ENCODE measurements at regions not wholly inside any gene's neighbourhood (a gene's known extent, or its start where the extent isn't known, plus 50 kb on each side); places are given as distances from the start of the nearest gene placed in this dataset.

DNA sequence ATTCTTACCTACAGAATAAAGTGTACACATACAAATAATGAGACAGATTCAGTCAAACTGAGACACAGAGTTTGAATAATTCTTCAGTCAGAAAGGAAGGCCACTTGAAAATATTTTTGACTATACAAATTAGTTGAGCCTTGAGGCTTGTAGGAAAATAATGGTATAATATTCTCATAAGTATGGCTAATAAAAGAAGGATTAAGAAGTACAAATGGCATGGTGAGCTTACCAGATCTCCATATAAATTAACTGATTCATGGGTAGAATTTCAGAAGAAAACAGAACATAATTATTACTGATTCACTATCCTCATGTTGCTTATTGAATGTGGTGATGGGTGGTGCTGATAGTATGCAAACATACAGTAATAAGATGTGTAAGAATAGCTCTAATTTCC is 401.1 kb downstream of the PCDH18 start:
- no peaks in the 10 kb centered on the region for H3K36me3 ChIP-seq (ENCODE audit: insufficient read depth, low read length)
- H3K27ac ChIP-seq (ENCODE audit: low read depth, low read length, poor library complexity, severe bottlenecking) = no peak overlapping the region
- H3K9ac ChIP-seq (ENCODE audit: low read length) = no peak overlapping the region
- H4K20me1 ChIP-seq (ENCODE audit: insufficient read depth, low read length) = no peaks in the 10 kb centered on the region
- no peaks in the 10 kb centered on the region for H3K9me3 ChIP-seq (ENCODE audit: low read length)
- no peak overlapping the region for H3K4me3 ChIP-seq (ENCODE audit: low read depth, low read length, poor library complexity, severe bottlenecking)
- no peaks in the 10 kb centered on the region for H3K4me1 ChIP-seq (ENCODE audit: insufficient read depth, low read length, severe bottlenecking)
- no peaks in the 10 kb centered on the region for H3K27me3 ChIP-seq (ENCODE audit: insufficient read depth, low read length)
- H3K4me2 ChIP-seq (ENCODE audit: low read length) = no peak overlapping the region
- H3F3A ChIP-seq (ENCODE audit: insufficient read depth, low read length) = no peaks in the 10 kb centered on the region
- H3K79me2 ChIP-seq (ENCODE audit: insufficient read depth, low read length) = no peaks in the 10 kb centered on the region
- H3K9me2 ChIP-seq (ENCODE audit: low read depth, low read length) = no peaks in the 10 kb centered on the region
- no peak for TF ChIP-seq EZH2 (IDR thresholded peaks at IDR 0.05; ENCODE audit: borderline replicate concordance, low read length)
- TF ChIP-seq, protein P1, sequence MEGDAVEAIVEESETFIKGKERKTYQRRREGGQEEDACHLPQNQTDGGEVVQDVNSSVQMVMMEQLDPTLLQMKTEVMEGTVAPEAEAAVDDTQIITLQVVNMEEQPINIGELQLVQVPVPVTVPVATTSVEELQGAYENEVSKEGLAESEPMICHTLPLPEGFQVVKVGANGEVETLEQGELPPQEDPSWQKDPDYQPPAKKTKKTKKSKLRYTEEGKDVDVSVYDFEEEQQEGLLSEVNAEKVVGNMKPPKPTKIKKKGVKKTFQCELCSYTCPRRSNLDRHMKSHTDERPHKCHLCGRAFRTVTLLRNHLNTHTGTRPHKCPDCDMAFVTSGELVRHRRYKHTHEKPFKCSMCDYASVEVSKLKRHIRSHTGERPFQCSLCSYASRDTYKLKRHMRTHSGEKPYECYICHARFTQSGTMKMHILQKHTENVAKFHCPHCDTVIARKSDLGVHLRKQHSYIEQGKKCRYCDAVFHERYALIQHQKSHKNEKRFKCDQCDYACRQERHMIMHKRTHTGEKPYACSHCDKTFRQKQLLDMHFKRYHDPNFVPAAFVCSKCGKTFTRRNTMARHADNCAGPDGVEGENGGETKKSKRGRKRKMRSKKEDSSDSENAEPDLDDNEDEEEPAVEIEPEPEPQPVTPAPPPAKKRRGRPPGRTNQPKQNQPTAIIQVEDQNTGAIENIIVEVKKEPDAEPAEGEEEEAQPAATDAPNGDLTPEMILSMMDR (IDR thresholded peaks at IDR 0.05; ENCODE audit: low read length) = no peak
- H2AFZ ChIP-seq (ENCODE audit: low read length) = no peak overlapping the region

DNA sequence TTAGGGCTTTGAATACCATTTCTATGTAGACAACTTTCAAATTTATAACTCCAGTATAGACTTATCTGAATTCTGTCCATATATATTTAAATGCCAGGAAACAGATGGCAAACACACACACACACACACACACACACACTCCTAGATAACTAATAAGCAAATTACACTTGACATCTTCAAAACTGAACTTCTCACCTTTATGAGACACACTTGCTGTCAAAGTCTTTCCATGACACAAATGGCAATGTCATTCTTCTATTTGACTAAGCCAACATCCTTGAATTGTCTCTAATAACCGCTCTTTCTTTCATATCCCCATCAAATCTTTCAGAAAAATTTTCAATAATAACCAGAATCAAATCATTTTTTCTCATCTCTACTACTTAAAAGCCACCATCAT is 402.4 kb downstream of the PCDH18 start:
- Histone ChIP-seq H3K9me2 (ENCODE audit: low read depth, low read length) (no peaks in the 10 kb centered on the region), H3K4me3 (ENCODE audit: low read depth, low read length, poor library complexity, severe bottlenecking) (no peak overlapping the region), H3F3A (ENCODE audit: insufficient read depth, low read length) (no peaks in the 10 kb centered on the region), H3K27me3 (ENCODE audit: insufficient read depth, low read length) (no peaks in the 10 kb centered on the region), H3K9ac (ENCODE audit: low read length) (no peak overlapping the region), H4K20me1 (ENCODE audit: insufficient read depth, low read length) (no peaks in the 10 kb centered on the region), H2AFZ (ENCODE audit: low read length) (no peak overlapping the region), H3K4me2 (ENCODE audit: low read length) (no peak overlapping the region), H3K79me2 (ENCODE audit: insufficient read depth, low read length) (no peaks in the 10 kb centered on the region), H3K36me3 (ENCODE audit: insufficient read depth, low read length) (no peaks in the 10 kb centered on the region), H3K27ac (ENCODE audit: low read depth, low read length, poor library complexity, severe bottlenecking) (no peak overlapping the region), H3K4me1 (ENCODE audit: insufficient read depth, low read length, severe bottlenecking) (no peaks in the 10 kb centered on the region), H3K9me3 (ENCODE audit: low read length) (no peaks in the 10 kb centered on the region)
- TF ChIP-seq, protein P1 (IDR thresholded peaks at IDR 0.05; ENCODE audit: low read length) = no peak
- no peak for TF ChIP-seq EZH2 (IDR thresholded peaks at IDR 0.05; ENCODE audit: borderline replicate concordance, low read length)

DNA sequence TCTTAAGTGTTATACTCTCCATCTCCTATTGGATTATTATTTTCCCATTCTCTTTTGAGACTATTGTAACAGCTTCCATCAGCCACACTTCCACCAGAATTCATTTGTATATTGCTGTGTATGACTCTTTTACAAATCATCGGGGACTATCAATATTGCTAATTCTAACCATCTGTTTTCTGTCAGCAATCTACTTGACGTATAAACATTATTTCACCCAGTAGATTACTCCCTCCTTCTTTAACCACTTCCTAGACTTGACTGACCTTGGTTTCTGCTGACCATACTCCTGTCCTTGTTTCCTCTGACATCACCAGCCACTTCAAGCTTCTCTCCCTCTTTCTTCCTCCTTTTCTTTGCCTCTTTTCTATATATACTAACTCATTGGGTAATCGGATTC is 402.9 kb downstream of the PCDH18 start:
- H3K9me3 ChIP-seq (ENCODE audit: low read length) = no peaks in the 10 kb centered on the region
- H3K4me3 ChIP-seq (ENCODE audit: low read depth, low read length, poor library complexity, severe bottlenecking) = no peak overlapping the region
- H3K9ac ChIP-seq (ENCODE audit: low read length) = no peak overlapping the region
- H3K4me1 ChIP-seq (ENCODE audit: insufficient read depth, low read length, severe bottlenecking) = no peaks in the 10 kb centered on the region
- H3K27ac ChIP-seq (ENCODE audit: low read depth, low read length, poor library complexity, severe bottlenecking) = no peak overlapping the region
- no peaks in the 10 kb centered on the region for H3K36me3 ChIP-seq (ENCODE audit: insufficient read depth, low read length)
- H3F3A ChIP-seq (ENCODE audit: insufficient read depth, low read length) = no peaks in the 10 kb centered on the region
- no peaks in the 10 kb centered on the region for H3K9me2 ChIP-seq (ENCODE audit: low read depth, low read length)
- no peak overlapping the region for H3K4me2 ChIP-seq (ENCODE audit: low read length)
- H3K27me3 ChIP-seq (ENCODE audit: insufficient read depth, low read length) = no peaks in the 10 kb centered on the region
- H3K79me2 ChIP-seq (ENCODE audit: insufficient read depth, low read length) = no peaks in the 10 kb centered on the region
- H2AFZ ChIP-seq (ENCODE audit: low read length) = no peak overlapping the region
- TF ChIP-seq, protein P1 (IDR thresholded peaks at IDR 0.05; ENCODE audit: low read length) = no peak
- TF ChIP-seq EZH2 (IDR thresholded peaks at IDR 0.05; ENCODE audit: borderline replicate concordance, low read length) = no peak
- no peaks in the 10 kb centered on the region for H4K20me1 ChIP-seq (ENCODE audit: insufficient read depth, low read length)

All from OCI-LY1 (cell line).